Neuronal stem cell (in vitro differentiated cells): ENCODE measurements at regions not wholly inside any gene's neighbourhood (a gene's known extent, or its start where the extent isn't known, plus 50 kb on each side); places are given as distances from the start of the nearest gene placed in this dataset.

ENCODE experiments used
- DNase-seq: peaks from one replicate; pipeline ENCODE4 v3.0.0-alpha.2; 2013; ENCODE audit warnings: low spot score
- H2AFZ ChIP-seq: one replicate; pipeline ENCODE4 v1.6.1; 2013; ENCODE audit warnings: mild to moderate bottlenecking, low read length, inconsistent platforms
- H2AK5ac ChIP-seq: 2 replicates; pipeline ENCODE4 v1.6.1; 2013; ENCODE audit warnings: low read depth, mild to moderate bottlenecking, inconsistent platforms, low read length, moderate library complexity, mixed read lengths
- H2BK120ac ChIP-seq: 2 replicates; pipeline ENCODE4 v1.6.1; 2013; ENCODE audit warnings: low read depth, mild to moderate bottlenecking, inconsistent platforms, low read length, moderate library complexity, mixed read lengths
- H2BK12ac ChIP-seq: one replicate; pipeline ENCODE4 v1.6.1; 2013; ENCODE audit warnings: low read length, inconsistent platforms
- H2BK15ac ChIP-seq: 2 replicates; pipeline ENCODE4 v1.6.1; 2013; ENCODE audit warnings: mild to moderate bottlenecking, low read length, inconsistent platforms, mixed read lengths
- H2BK5ac ChIP-seq: one replicate; pipeline ENCODE4 v1.6.1; 2013; ENCODE audit warnings: inconsistent platforms, mild to moderate bottlenecking, low read length, moderate library complexity
- H3K14ac ChIP-seq: one replicate; pipeline ENCODE4 v1.6.1; 2013; ENCODE audit warnings: low read length, inconsistent platforms
- H3K18ac ChIP-seq: 2 replicates; pipeline ENCODE4 v1.6.1; 2013; ENCODE audit warnings: low read length, inconsistent platforms
- H3K23ac ChIP-seq: 2 replicates; pipeline ENCODE4 v1.6.1; 2013; ENCODE audit warnings: low read depth, mild to moderate bottlenecking, mixed read lengths, low read length, inconsistent platforms; ENCODE audit not compliant: poor library complexity
- H3K27ac ChIP-seq: replicated peaks from 3 replicates; pipeline ENCODE4 v1.5.1; 2013; ENCODE audit warnings: low read length, inconsistent platforms
- H3K27me3 ChIP-seq, 3 experiments: 2 replicates each; pipeline ENCODE4 v1.6.1; 2013; ENCODE audit warnings: low read length in 3 of 3, mild to moderate bottlenecking in 2 of 3, inconsistent platforms in 1 of 3, low read depth in 1 of 3, mixed read lengths in 1 of 3, moderate library complexity in 1 of 3; ENCODE audit not compliant: control insufficient read depth in 3 of 3, insufficient read depth in 3 of 3
- H3K36me3 ChIP-seq, 2 donors: replicated peaks in 1 of 2; 2 replicates each; pipeline ENCODE4 v1.6.1; 2013; ENCODE audit warnings: low read length in 2 of 2; ENCODE audit not compliant: control insufficient read depth in 2 of 2, insufficient read depth in 2 of 2
- H3K4ac ChIP-seq: 2 replicates; pipeline ENCODE4 v1.6.1; 2013; ENCODE audit warnings: inconsistent platforms, mild to moderate bottlenecking, low read length, moderate library complexity
- H3K4me1 ChIP-seq, 2 donors: 1 replicate in 1 of 2; 2 replicates in 1 of 2; pipeline ENCODE4 v1.6.1; 2013; ENCODE audit warnings: low read length in 2 of 2, low read depth in 1 of 2; ENCODE audit not compliant: control insufficient read depth in 2 of 2, insufficient read depth in 1 of 2
- H3K4me2 ChIP-seq: one replicate; pipeline ENCODE4 v1.6.1; 2013; ENCODE audit warnings: mild to moderate bottlenecking, low read length, inconsistent platforms; ENCODE audit not compliant: insufficient read depth, poor library complexity, severe bottlenecking
- H3K4me3 ChIP-seq, 2 donors: 2 replicates each; pipeline ENCODE4 v1.5.1; 2013; ENCODE audit warnings: low read length in 2 of 2, mild to moderate bottlenecking in 2 of 2, inconsistent platforms in 1 of 2, moderate library complexity in 1 of 2
- H3K79me1 ChIP-seq: one replicate; pipeline ENCODE4 v1.6.1; 2013; ENCODE audit warnings: low read depth, mild to moderate bottlenecking, inconsistent platforms, low read length, moderate library complexity
- H3K9ac ChIP-seq: one replicate; pipeline ENCODE4 v1.6.1; 2013; ENCODE audit warnings: mild to moderate bottlenecking, low read depth, low read length, inconsistent platforms; ENCODE audit not compliant: poor library complexity
- H3K9me3 ChIP-seq, 2 donors: replicated peaks in 1 of 2; 2 replicates each; pipeline versions ENCODE3 to v1.6.1; 2013; ENCODE audit warnings: low read length in 2 of 2, mild to moderate bottlenecking in 2 of 2, inconsistent platforms in 1 of 2, low read depth in 1 of 2, mixed read lengths in 1 of 2, moderate library complexity in 1 of 2; ENCODE audit not compliant: control insufficient read depth in 2 of 2, insufficient read depth in 1 of 2
- H4K8ac ChIP-seq: one replicate; pipeline ENCODE4 v1.6.1; 2013; ENCODE audit warnings: low read depth, mild to moderate bottlenecking, inconsistent platforms, low read length, moderate library complexity
- H4K91ac ChIP-seq: one replicate; pipeline ENCODE4 v1.6.1; 2013; ENCODE audit warnings: low read length, low read depth, mild to moderate bottlenecking, inconsistent platforms; ENCODE audit not compliant: poor library complexity
- WGBS, 2 donors: extraction: QIAGEN DNeasy Blood & Tissue Kit; methylation state at CpG; one replicate each; pipeline ENCODE4 v1.1.7; 2013; ENCODE audit warnings: missing lambda C conversion rate in 2 of 2, mixed read lengths in 1 of 2; ENCODE audit not compliant: insufficient read length in 2 of 2, insufficient replicate concordance in 1 of 2; ENCODE audit errors: extremely low coverage in 2 of 2; 5-methylcytosine and 5-hydroxymethylcytosine counted together

DNA sequence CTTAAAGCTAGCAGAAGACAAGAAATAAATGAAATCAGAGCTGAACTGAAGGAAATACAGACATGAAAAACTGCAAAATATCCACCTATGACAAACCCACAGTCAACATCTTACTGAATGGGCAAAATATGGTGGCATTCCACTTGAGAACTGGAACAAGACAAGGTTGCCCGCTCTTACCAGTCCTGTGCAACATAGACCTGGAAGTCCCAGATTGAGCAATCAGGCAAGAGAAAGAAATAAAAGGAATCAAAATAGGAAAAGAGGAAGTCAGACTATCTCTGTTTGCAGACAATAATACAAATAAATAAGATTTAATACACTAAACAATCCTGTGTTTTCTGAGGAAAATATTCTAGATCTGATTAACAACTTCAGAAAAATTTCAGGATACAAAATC is 570.5 kb upstream of the SEMA3D start:
- Histone ChIP-seq H2BK12ac (no peak overlapping the region), H3K9ac (no peak overlapping the region), H3K79me1 (no peaks in the 10 kb centered on the region), H2AK5ac (no peak overlapping the region), H4K91ac (no peak overlapping the region), H3K9me3 (no peaks in the 10 kb centered on the region), H3K4me2 (no peak overlapping the region), H3K4me3 (no peak overlapping the region), H3K4me1 (no peaks in the 10 kb centered on the region), H2AFZ (no peak overlapping the region), H4K8ac (no peak overlapping the region), H3K4ac (no peak overlapping the region), H3K27ac (no peak overlapping the region), H3K14ac (no peak overlapping the region), H3K23ac (no peak overlapping the region), H3K36me3 (no peaks in the 10 kb centered on the region), H3K18ac (no peak overlapping the region), H3K27me3 (no peaks in the 10 kb centered on the region), H2BK5ac (no peak overlapping the region), H2BK15ac (no peak overlapping the region), H2BK120ac (no peak overlapping the region)
- no CpG with 5 or more reads among the region's 1 CpG for WGBS, 2 donors
- no peak for DNase-seq

DNA sequence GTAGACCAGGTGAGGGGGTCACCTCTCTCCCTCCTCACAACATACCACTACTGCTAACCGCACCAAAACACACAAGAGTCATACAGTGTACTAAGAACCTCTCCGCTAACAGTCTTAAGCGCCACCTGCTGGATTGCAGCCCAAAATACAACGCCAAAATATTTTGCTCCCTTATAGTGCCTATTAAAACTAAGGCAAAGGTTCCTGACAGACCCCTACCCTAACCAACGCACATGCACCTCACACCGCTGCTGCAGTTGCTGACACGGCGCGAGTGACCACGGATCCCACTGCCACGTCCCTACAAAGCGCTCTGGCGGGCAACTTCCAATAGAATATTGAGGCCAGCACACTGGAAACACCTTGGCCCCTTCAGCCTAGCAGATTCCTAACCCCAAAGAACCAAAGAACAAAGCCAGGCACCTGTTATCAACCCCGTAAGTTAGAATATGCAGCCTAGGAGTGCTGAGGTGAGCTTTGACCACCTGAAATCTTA is 563.6 kb upstream of the SEMA3D start:
- H3K36me3 ChIP-seq = no peaks in the 10 kb centered on the region
- H3K4me1 ChIP-seq = no peaks in the 10 kb centered on the region
- H3K14ac ChIP-seq = no peak overlapping the region
- H3K9ac ChIP-seq = no peak overlapping the region
- no peak overlapping the region for H2BK120ac ChIP-seq
- H3K4me3 ChIP-seq = no peak overlapping the region
- H3K4ac ChIP-seq = no peak overlapping the region
- H3K9me3 ChIP-seq = peaks cover 3 to 9% of the 10 kb centered on the region in 2 donors
- peak; percentile 47 for DNase-seq
- no peak overlapping the region for H3K27ac ChIP-seq
- no peak overlapping the region for H2BK15ac ChIP-seq
- H2BK5ac ChIP-seq = no peak overlapping the region
- H2AK5ac ChIP-seq = no peak overlapping the region
- no peaks in the 10 kb centered on the region for H3K79me1 ChIP-seq
- no peak overlapping the region for H4K91ac ChIP-seq
- H3K23ac ChIP-seq = no peak overlapping the region
- no peaks in the 10 kb centered on the region for H3K27me3 ChIP-seq
- no peak overlapping the region for H2BK12ac ChIP-seq
- no peak overlapping the region for H2AFZ ChIP-seq
- H4K8ac ChIP-seq = no peak overlapping the region
- no peak overlapping the region for H3K18ac ChIP-seq
- no CpG with 5 or more reads among the region's 14 CpGs for WGBS, 2 donors
- H3K4me2 ChIP-seq = no peak overlapping the region

DNA sequence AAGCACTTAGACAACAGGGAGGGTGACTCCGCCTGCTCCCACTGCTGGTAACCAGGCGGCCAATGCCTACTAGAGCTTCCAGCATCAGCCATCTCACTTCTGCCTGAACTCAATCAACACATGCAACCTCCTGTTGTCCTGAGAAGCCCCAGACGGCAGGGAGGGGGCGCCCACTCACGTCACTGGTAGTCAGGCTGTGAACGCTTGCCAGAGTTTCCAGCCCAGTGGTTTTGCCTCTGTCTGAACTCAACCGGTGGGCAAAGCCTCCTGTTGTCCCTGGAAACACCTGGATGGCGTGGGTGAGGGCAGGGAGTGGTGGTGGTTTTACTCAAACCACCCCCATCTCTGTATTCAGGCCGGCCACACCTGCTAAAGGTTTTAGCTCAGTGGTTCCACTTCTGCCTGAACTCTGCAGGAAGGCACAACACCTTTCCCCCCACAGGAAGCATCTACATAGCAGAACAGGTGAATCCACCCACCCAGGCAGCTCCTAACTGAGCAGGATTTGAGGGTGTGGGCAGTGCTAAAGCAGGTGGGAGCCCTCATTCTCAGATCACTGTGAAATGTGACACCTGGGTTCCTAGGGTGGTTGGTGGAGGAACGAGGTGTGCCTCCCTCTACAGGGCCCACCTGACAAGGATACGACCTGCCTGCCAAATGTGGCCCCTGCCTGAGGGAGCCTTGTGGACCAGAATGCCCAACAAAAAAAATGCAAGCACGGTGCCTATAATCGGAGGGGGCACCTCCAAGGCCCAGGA is 563.0 kb upstream of the SEMA3D start:
- Histone ChIP-seq H4K91ac (no peak overlapping the region), H3K36me3 (no peaks in the 10 kb centered on the region), H3K4me1 (no peaks in the 10 kb centered on the region), H3K27me3 (no peaks in the 10 kb centered on the region), H3K27ac (no peak overlapping the region), H2BK5ac (no peak overlapping the region), H3K9ac (no peak overlapping the region), H3K23ac (no peak overlapping the region), H3K4me3 (no peak overlapping the region), H4K8ac (no peak overlapping the region), H3K4me2 (no peak overlapping the region), H3K9me3 (peaks cover 3 to 11% of the 10 kb centered on the region in 2 donors), H2BK120ac (no peak overlapping the region), H2BK15ac (no peak overlapping the region), H3K18ac (peak overlapping the region; percentile 68), H2AFZ (no peak overlapping the region), H3K79me1 (no peaks in the 10 kb centered on the region), H2BK12ac (no peak overlapping the region), H3K14ac (no peak overlapping the region), H2AK5ac (peak overlapping the region; percentile 11), H3K4ac (peak overlapping the region; percentile 24)
- no peak for DNase-seq
- WGBS, 2 donors = no CpG with 5 or more reads among the region's 13 CpGs

DNA sequence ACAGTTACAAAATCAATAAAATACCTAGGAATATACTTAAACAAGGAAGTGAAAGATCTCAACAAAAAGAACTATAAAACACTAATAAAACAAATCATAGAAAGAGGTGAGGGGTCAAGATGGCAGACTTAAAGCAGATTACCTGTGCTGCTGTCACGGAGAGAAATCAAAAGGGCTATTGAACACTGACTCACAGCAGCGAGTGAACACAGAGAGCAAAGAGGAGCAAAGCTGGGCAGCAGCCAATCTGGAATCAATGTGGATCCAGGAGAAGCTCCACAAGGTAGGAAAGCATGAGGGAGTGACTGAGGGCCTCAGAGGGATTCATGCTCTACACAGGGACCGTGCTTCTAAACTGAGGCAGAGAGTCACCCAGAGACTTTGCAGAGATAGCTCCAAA is 562.0 kb upstream of the SEMA3D start:
- WGBS, 2 donors = no CpG with 5 or more reads among the region's 3 CpGs
- Histone ChIP-seq H3K14ac (no peak overlapping the region), H3K4me2 (no peak overlapping the region), H4K8ac (no peak overlapping the region), H3K27ac (no peak overlapping the region), H3K18ac (no peak overlapping the region), H2BK12ac (no peak overlapping the region), H2BK120ac (no peak overlapping the region), H3K4me1 (no peaks in the 10 kb centered on the region), H3K79me1 (no peaks in the 10 kb centered on the region), H3K9ac (no peak overlapping the region), H3K36me3 (no peaks in the 10 kb centered on the region), H3K9me3 (peaks cover 3 to 11% of the 10 kb centered on the region in 2 donors), H2BK15ac (no peak overlapping the region), H3K4ac (no peak overlapping the region), H2BK5ac (no peak overlapping the region), H3K4me3 (no peak overlapping the region), H2AK5ac (no peak overlapping the region), H3K23ac (no peak overlapping the region), H4K91ac (no peak overlapping the region), H3K27me3 (no peaks in the 10 kb centered on the region), H2AFZ (no peak overlapping the region)
- no peak for DNase-seq
